GM19438 (cell line): ENCODE measurements at regions not wholly inside any gene's neighbourhood (a gene's known extent, or its start where the extent isn't known, plus 50 kb on each side); places are given as distances from the start of the nearest gene placed in this dataset.
"Not testable (repeated sequence)": the region's sequence is repeated elsewhere in the genome, so short reads cannot be mapped to it uniquely, and the experiment has no call there.

Experiments
- ATAC-seq: cut with Tn5 transposase; IDR thresholded peaks from one replicate; pipeline ENCODE4 v1.9.1; 2021; ENCODE audit warnings: low read depth; ENCODE audit not compliant: unreplicated experiment

DNA sequence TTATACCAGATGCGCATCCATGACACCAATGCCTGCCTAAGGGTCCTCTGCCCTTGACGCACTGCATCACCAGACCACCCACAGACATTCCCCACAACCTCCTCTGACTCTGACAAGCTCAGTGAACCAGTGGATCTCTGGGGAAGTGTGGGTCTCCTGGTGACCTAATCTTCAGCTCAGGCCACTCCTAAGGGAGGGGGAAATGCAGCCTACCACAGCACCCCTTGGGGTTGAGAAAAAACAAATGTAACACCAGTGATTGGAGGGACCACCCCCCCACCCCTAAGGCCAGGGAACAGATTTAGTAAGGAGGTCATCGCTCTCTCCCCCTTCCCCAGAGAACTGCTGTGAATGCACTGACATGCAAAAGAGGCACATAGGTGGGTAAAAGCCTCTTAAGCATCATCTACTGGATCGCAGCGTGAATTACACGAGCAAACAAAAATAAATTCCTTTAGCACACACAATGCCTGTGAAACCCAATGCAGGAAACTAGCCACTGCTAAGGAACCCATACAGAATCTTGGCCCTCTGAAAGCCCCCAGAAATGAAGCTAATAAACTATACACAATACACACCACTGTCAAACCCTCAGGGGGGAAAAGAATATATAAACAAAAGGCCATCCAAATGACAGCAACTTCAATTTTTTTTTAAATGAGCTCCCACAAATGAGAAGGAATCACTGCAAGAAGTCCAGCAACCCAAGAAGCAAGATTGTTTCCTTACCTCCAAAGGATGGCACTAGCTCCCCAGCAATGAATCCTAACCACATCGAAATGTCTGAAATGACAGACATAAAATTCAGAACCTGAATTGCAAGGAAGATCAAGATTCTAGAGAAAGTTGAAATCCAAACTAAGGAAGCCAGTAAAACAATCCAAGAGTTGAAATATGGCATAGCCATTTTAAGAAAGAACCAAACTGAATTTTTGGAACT lies 513.7 kb upstream of the PTGER4 start:
- ATAC-seq: no peak

DNA sequence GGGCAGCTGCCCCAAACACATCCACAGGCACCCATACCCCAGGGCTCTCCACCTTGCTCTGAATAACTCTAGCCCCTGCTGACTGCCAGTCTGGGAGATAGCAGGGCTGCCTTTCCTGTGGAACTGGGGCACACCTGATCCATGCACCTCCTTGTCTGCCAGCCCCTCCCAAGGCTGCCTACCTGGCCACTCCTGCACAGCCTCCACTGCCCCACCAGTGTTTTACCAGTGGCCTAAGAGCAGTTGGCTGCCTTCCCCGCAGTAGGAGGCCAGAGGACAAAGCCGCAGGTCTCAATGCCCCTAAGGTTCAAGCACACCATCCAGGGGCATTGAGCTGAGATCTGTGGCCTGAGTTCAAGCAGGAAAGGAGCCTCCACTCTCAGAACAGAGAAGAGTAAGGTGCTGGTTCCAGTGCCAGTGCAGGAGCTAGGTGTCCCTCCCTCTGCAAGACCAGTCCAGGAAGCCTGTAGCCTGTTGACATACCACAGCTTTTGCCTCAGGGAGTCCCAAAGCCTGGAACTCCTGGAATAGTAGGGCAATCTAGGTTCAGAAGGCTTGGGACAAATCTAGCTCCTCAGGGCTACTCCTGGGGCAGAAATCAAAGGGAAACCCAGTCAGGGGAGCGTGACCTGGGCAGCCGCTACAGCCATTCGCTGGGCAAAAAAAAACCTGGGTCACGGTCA lies 514.5 kb upstream of the PTGER4 start:
- ATAC-seq: no peak

DNA sequence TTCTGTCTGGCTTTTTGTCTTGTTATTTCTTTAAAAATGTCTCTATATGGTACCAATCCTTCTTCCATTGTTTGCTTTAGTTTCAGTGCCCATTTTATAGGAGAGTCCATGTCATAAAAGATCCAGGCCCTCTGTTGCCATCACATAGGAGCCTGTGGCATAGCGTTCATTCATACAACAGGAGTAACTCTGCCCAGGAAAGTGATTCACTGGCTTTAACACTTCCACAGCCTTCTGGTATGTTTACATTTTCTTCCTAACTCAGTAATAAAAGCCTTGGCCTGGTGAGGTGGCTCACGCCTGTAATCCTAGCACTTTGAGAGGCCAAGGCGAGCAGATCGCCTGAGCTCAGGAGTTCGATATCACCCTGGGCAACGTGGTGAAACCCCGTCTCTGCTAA lies 519.3 kb upstream of the PTGER4 start:
- no peak for ATAC-seq

DNA sequence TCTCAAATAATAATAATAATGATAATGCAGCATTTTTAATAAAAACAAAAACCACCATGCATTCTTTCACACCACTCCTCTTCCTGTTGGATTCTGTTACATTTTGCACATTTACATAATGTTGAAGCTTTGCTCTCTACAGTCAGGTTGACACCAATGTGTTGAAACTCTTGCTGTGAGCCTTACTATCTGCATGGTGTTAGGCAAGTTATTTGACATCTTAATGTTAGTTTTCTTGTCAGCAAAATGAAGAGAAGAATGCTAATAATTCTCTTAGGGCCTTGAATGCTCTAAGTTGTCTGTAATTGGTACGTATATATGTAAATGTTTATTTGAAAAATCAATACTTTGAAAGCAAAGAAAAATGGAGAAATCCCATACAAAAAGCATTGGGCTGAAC lies 525.5 kb upstream of the PTGER4 start:
- no peak for ATAC-seq

DNA sequence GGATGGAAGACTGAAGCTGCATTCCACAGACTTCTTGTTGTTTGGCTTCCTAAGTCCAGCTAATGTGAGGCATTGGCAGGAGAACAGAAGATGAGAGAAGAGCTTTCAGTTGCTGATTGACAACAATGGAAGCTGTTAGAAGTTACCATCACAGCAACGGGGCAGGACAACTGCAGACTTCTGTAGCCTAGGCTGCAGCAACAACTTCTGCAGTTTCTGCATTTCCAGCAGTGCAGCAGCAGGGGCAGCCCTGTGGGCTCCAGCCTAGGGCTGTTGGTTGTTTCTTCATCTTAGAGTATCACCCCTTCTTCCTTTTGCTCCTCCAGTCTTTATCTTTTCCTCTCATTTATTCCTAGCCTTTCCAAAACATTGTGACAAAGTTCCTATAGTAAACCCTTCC lies 528.8 kb upstream of the PTGER4 start:
- ATAC-seq: no peak

DNA sequence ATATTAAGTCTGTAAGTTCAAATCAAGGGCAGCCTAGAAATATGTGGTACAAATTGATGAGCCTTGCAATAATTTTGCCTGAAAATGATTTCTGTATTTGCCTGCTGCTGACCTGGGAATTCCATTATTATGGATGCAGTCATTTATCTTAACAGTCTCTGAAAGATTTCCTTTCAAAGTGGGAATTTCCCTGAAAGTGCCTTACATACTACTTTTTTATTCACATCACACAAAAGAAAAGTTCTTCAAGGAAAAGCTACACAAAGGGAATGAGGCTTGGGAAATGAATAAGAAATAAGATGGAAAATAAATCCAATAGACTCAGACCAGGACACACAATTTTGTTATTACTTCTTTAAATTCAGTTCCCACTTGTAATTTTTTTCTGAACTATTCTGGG lies 537.8 kb upstream of the PTGER4 start:
- no peak for ATAC-seq

DNA sequence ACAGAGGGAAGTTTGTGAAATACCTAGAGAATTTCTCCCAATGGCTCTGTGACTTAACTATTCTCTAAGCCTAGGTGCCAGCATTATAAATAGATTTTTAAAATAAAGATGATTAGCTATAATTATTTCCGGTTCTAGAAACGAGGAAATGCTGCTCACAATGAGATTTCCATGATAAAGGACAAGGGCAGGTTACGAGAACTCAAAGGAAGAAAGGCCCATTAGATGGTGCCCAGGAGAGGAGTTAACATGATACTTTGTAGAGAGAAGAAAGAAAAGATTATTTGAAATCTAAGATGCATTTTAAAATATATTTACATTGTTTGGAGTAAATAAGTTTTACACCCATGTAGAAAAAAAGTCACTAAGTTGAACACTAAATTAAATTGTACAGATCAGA lies 538.3 kb upstream of the PTGER4 start:
- ATAC-seq: no peak

DNA sequence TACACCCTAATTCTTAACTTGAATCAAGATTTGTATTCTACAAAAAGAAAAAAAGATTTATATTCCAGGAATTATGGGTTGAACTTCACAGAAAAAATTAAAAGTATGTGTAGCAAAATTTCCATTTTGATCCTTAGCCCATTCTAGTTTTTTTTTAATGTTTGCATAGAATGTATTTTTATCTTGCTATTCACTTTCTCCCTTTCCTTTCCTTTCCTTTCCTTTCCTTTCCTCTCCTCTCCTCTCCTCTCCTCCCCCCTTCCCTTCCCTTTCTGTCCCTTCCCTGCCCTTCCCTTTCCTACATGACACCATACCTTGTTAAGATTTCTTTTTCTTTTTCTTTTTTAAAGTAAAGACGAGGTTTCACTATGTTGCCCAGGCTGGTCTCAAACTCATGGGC lies 542.5 kb upstream of the PTGER4 start:
- ATAC-seq: no peak

DNA sequence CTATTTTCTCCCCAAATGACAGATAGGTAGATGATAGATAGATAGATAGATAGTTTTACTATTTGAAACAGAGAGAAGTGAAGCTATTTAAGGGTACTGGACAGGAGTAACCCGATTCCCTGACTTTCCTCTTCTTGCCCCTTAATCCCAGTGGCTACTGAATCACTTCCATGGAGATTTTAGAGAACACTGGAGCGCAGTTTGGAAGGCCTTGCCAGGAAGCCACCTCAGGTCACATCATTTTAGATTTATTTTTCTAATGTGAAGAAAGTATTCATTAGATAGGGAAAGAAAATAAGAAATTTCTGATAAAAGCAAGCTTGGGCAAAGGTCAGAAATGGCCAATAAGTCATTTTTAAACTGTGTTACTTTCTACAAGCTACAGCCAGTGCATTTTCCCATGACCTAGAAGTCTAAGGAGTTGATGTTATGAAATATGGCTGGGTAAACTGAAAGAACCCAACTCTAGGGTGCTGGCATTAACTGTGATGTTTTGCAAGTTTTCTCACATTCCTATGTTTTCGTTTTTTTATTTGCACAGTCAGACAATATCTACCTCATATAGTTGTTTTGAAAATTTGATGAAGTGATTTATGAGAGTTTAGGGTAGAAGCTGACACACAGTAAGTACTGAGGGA lies 544.7 kb upstream of the PTGER4 start:
- no peak for ATAC-seq

DNA sequence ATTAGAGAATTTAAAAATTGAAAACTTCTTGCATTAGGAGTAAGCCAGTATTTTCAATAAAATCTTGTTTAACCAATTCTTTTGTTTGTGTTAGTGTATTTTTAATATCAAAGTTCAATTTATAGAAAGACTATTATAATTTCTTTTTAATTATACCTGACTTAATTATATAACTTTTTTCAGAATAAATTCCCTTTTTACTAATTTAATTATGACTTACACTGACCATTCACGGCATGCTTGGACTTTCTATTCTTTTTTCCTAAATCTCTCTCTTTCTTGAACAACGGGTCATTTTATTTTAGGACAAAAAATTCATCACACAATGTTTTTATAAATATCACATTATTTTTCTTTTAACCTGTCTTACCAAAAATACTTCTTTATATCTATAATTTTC lies 555.3 kb upstream of the PTGER4 start:
- ATAC-seq: no peak

DNA sequence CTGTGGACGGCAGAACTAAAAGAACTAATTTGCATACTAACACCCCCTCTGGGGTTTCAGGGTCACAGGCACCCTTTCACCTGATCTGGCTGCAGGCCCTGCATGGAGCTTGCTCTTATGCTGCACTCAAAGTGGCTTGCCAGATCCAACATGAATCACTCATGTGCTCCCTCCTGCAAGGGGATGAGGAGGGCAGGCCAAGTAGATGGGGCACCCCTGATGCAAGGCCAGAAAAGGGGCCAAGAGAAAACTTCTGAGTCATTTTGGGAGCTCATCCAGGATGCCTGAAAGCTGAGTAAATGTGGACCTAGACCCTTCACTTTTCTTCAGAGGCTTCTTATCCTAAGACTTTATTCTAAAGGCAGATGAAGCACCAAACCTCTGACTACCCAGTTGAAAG lies 558.5 kb upstream of the PTGER4 start:
- no peak for ATAC-seq

DNA sequence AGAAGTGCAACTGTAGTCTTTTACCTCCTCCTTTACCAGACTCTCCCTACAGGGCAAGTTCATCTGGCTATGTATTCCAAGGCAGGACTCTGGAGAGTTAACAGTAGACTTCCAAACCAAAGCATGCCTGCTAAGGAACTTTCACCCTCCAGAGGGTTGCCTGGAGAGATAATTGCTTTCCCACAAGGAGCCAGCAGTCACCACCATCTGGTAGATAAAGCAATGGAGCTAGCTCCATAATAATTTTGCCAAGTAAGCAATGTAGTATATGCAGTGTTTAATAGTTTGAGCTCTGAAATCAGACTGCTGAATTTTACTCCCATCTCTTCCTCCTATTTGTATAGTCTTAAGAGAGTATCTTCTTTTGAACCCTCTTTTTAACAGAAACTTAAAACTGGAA lies 566.8 kb upstream of the PTGER4 start:
- no peak for ATAC-seq

DNA sequence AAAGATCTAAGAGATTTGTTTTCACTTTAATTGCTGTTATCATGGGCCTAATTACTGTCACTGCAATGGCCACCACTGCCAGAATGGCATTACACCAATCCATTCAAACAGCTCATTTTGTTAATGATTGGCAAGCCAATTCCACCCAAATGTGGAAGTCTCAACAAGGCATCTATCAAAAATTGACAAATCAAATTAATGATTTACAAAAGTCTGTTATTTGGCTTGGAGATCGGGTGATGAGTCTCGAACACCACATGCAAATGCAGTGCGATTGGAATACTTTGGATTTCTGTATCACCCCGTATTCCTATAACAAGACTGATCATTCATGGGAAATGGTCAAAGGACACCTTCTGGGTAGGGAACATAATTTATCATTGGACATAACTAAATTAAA lies 568.7 kb upstream of the PTGER4 start:
- not testable (repeated sequence) for ATAC-seq

DNA sequence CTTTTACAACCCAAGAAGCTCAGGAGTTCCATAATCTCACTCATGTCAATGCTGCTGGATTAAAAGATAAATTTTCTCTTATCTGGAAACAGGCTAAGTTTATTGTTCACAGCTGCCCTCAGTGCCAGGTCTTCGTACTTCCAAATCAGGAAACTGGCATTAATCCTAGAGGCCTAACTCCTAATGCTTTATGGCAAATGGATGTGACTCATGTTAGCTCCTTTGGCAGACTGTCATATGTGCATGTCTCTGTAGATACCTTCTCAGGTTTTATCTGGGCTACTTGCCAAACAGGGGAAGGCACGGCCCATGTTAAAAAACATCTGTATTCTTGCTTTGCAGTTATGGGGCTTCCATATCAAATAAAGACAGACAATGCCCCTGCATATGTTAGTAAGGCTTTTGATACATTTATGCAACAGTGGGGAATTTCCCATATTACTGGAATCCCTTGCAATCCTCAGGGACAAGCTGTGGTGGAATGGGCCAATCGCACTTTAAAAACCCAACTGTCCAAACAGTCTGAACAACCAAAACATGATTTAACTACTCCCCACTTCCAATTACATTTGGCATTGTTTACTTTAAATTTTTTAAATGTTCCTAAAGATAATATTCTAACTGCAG lies 570.8 kb upstream of the PTGER4 start:
- not testable (repeated sequence) for ATAC-seq

DNA sequence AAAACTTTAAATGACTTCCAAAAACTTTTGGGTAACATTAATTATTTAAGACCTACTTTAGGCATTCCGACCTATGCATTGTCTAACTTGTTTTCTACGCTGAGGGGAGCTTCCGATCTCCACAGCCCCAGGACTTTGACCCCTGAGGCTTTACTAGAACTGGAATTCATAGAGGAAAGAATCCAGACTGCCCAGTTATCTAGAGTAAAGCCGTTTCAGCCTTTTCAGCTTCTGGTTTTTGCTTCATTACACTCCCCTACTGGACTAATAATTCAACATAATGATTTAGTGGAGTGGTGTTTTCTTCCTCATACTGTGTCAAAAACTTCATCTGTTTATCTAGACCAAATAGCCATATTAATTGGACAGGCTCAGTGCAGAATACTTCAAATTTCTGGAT lies 571.9 kb upstream of the PTGER4 start:
- ATAC-seq: not testable (repeated sequence)

DNA sequence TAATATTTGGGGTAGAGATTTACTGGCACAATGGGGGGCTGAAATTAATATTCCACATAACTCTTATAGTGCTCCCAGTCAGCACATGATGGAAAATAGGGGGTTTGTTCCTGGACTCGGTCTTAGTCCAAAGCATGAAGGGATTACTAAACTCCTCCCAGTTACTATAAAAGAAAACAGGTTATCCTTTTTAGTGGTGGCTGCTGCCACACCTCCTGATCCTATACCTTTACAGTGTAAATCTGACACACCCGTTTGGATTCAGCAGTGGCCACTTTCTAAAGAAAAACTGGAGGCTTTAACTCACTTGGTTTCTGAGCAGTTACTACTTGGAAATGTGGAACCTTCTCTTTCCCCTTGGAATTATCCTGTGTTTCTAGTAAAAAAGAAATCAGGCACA lies 572.9 kb upstream of the PTGER4 start:
- no peak for ATAC-seq

DNA sequence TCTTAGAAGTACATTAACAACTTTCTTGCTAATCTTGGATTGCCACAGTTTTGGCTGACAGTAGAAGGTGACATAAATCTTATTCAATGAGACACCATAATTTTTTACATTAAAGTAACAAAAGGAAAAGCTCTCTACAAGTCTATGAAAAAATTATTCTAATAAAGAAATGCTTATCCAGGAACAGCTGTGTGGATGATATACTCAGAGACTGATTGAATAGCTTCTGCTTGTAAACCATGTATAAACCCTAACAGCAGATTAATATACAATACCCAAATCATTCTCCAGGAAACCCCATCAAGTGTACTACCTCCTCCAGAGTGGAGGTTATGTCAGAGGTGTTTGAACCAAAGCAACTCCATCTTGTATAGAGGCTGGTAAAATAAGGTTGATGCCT lies 581.4 kb upstream of the PTGER4 start:
- ATAC-seq: no peak

DNA sequence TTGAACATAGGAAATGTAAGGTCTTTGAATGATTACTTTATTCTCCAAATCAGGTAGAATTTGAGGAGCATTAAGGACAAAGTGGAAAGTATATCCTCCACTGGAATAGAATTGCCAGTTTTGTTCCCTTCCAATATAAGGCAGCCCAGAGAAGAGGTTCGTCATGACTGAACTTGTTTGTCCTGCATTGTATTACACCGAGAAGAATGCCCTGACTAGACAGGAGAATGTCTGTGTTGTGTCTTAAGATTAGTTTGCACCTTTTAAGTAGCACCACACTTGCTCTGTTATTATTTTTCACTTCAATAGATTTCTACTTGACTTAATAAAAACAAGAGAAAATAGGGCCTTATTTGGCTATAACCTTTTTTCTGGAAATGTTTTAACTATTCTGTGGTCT lies 586.2 kb upstream of the PTGER4 start:
- ATAC-seq: no peak

DNA sequence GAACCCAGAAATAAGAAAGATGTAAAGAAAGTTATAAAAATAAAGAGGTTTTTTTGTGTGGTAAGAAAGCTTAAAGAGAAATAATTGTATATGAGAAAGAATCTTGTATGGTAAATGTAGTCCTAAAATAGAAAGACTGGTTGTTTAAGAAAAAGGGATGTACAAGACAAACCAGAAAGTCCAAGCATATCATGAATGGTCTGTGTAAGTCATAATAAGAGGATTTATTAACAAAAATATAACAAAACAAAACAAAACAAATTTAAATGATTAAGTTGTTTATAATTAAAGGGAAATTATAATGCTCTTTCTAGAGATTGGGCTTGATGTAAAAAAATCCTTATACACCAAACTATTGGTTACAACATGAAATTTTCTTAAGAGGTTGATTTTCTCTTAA lies 590.4 kb upstream of the PTGER4 start:
- ATAC-seq: no peak

DNA sequence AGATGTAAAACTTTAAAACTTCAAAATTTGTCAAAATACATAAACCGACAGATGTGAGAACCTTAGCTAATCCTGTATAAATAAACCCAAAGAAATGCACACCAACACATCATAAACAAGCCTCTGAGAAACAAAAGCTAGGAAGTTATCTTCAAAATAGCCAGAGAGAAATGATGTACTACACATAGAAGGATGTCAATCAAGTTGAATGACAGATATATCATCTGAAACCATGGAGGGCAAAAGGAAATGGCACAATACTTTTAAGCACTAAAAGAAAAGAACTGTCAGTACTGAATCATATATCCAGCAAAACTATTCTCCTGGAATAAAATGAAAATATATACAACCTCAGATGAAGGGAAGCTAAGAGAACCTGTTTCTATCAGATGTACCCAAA lies 595.1 kb upstream of the PTGER4 start:
- no peak for ATAC-seq

DNA sequence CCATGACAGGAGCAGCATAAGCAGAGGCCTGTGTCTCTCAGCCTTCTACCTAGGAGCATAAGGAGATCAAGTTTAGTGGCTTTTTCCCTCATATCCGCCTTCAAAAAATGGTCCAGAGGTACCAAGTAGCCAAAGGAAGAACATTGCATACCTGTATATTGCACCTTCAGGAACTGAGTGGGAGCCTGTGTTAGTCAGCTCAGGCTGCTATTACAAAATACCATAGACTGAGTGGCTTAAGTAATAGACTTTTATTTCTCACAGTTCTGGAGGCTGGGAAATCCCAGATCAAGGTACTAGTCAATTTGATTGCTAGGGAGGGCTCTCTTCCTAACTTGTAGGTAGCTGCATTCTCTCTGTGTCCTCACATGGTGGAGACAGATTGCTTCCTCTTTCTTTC lies 597.4 kb upstream of the PTGER4 start:
- ATAC-seq: no peak
